ENCODE measurements at regions not wholly inside any gene's neighbourhood (a gene's known extent, or its start where the extent isn't known, plus 50 kb on each side); places are given as distances from the start of the nearest gene placed in this dataset.

DNA sequence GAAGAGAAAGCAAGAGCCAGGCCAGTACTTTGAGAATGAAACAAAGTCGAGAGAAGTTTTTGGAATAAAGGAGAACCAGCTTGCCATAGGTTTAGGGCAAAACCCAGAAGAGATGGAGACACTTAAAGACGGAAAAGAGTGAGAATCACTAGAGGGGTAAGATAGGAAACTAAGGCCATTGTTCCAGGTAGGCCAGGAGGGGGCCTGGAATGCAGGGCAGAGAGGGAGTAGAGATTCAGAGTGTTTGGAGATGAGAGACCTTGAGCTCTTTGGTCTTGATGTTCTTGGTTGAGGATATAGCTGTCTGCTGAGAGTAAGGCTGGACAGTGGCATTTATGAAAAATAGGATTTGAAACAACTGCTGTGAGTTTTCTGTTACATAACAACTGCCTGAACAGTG lies 263.3 kb upstream of the POU2AF2 start:
- DNase-seq (ENCODE audit: low read depth), result no peak

DNA sequence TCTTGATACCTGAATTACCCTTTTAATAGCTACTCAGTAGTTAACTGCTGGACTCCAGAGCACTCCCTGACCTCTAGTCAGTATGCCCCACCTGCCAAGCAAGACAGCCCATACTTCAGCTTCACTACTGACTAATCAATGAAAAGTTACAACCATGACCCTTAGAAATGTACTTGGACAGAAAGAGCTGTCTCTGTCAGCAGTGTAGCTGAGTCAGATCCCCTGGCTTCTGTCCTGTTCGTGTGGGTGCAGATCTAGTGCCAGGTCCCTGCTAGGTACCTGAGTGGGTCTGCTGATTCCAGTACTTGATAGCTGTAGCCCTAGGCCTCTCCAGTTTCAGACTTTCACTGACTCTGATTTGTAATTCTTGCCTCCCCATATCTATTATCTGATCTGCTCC lies 265.8 kb upstream of the POU2AF2 start:
- DNase-seq (ENCODE audit: low read depth), result no peak

DNA sequence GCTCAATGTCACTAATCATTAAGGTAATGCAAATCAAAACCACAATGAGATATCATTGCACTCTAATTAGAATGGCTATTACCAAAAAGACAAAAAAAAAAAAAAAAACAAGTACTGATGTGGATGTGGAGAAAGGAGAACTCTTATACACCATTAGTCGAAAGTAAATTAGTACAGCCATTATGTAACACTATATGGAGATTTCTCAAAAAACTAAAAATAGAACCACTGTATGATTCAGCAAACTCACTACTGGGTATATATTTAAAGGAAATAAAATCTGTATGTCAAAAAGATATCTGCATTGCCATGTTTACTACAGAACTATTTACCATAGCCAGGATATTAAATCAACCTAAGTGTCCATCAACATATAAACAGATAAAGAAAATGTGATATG lies 265.4 kb upstream of the ARHGAP20 start:
- no peak for DNase-seq (ENCODE audit: low read depth)

DNA sequence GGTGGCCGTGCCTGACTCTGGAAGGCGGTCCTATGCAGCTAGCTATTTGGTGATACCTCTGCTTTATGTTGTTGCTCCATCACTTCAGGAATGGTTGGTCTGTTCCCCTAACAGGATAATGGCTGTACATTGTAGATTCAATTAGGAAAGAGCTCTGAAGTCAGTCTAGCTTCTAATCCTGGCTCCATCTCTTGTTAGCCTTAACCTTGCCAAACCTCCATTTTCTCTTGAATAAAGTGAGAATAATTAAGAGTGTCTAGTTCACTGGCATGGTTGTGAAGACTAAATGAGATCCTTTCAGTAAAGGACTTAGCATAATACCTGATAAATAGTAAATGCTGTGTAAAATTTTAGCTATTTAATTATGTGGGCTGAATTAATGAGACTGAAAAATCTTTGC lies 262.5 kb upstream of the ARHGAP20 start:
- DNase-seq (ENCODE audit: low read depth), result no peak

DNA sequence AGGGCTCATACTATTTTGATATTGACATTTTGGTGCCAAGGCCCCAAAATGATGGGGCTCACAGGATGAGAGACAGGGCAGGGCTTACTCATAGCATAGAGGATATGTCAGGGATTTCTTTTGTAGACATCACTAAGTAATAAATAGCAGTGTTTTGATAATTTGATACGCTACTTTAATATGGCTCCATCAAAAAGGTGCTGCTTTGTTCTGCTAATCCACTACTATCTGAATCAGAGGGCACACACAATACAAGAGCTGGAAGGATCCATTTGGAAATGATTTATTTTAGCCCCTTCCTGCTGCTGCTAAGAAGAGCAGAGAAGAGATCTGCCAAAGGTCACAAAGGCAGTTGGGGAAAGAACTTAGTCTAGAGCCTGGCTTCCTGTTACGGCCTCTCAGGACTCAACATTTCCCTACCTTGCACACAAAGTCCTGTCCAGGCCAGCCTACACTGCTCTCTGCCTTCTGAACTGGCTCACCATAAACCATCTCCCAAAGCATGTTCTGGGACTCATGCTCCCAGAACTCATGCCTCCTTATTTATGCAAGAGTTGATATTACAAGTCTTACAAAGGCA lies 261.3 kb upstream of the ARHGAP20 start:
- no peak for DNase-seq (ENCODE audit: low read depth)

DNA sequence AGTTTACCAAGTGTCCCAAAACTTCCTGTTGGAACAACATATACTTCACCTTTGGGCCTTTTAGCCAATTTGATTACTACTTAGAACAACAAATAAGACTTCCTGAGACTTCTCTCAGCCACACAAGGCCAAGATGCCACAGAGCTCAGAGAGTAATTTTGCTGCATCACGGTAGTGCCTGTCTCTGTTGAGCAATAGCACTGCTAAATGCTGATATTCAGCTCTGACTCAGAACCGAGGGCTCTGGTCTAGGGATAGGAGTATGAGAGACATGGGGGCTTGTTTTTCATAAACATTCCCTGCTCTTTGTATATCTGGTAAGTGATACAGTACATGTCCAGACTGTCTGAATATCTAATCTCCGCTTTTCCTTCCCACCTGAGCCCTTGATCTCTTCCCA lies 260.4 kb upstream of the ARHGAP20 start:
- DNase-seq (ENCODE audit: low read depth), result peak; percentile 65

DNA sequence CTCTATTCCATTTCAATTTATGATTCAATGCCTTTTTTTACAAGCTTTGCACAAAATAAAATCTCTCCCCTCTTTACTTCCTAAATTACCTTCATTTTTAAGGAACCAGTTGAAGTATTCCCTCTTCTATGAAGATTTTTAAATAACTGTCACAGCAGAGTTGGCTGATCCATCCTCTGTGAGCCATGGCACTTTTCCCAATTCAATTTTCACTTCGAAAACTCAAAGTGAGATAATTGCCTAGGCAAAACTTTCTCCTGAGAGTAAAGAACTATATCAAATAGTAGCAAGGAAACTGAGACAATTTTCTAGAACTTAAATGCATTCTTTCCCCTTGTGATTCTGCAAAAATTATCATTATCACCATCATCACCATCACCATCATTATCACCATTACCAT lies 259.9 kb upstream of the ARHGAP20 start:
- DNase-seq (ENCODE audit: low read depth), result no peak

DNA sequence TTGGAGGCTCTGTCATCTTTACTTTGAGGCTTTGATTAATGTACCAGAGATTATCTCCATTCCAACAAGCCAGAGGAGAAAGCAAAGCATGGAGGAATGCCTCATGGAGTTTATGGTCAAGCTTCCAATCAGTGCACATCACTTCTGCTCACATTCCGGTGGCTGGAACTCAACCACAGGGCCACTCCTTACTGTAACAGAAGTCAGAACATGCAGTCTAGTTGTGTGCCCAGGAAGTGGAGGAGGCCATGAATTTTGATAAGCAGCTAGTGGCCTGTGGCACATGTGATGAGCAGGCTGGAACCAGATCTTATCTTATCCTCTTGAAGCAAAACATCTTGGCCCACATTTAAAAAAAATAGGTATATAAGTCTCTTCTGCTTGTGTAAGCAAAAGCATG lies 258.9 kb upstream of the ARHGAP20 start:
- DNase-seq (ENCODE audit: low read depth), result peak; percentile 40

DNA sequence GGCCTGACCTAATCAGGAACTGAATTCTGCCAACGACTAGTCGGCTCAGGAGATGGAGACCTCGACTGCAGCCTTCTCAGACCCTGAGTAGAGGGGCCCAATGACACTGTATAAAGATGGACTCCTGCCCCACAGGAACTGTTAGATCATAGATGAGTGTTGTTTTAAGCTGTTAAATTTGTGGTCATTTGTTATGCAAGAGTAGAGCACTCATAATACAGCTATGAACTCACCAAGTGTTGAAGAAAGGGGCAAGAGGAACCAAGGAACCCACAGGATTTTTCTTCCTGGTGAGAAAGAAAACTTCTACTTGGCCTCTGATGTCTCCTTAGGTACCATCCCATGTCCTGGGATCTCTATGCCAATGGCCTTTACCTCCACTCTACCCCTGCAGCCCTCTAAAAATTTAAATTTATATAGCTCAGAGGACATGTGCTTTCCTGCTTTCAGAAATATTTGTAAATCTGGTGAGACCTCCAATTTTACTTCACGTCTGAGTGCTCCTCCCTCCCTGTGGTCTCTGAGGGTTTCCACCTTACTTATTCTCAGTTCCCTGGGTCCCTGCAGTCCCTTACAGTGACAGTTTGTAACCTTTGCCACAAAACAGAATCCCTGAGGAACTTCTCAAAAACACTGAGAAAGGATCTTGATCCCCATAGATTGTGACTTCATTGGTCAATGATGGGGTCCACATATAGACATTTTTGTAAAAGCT lies 256.3 kb upstream of the ARHGAP20 start:
- DNase-seq (ENCODE audit: low read depth), result no peak

DNA sequence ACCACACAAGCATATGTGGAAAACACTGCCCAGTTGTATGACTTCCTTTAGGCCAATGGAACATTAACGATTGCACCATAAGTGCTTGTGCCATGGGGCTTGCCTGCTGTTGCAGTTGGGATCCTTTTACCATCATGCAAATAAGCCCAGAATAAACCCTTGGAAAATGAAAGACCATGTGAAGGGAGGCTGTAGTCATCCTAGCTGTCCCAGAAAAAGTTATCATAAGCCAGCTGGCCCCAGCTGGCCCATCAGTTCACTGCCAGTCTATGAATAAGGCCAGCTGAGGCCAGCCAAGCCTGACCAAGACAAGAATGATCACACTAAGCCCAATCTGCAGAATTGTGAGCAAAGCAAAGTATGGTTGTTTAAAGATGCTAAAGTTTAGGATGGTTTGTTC lies 253.9 kb upstream of the ARHGAP20 start:
- no peak for DNase-seq (ENCODE audit: low read depth)

DNA sequence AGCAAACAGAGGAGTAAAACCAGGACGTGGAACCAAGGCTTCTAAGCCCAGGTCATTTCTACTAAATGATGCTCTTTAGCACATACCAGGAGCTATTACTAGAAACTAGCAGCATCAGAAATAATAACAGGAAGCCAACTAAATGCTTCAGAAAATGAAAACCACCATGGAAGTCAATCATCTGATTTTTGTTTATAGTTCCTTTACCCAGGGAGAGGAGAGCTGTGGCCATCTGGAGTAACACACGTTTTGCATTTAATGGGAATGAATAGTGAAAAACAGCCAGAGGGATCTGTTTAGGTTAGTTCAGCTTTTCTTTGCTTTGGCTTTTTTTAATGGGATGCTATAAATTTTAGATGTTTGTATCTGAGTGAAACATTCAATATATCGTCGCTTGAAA lies 250.7 kb upstream of the ARHGAP20 start:
- DNase-seq (ENCODE audit: low read depth), result no peak

DNA sequence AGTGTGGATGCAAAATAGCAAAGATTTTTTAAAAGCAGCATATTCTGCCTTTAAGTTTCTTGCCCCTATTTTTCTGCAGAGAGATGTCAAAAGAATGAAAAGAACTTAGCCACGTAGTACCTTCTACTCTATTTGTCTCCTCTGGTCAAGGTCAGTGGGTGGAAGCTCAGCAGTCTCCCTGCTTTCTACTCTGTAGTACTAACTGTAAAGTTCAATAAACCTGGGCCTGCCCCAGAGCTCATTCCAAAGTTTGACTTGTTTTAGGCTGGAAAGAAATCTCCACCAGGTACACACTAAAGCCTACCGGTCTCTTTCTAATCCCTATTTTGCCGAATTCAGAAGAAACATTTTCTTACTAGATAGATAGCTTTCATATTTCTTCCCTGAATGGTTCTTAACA lies 247.9 kb upstream of the ARHGAP20 start:
- DNase-seq (ENCODE audit: low read depth), result no peak

DNA sequence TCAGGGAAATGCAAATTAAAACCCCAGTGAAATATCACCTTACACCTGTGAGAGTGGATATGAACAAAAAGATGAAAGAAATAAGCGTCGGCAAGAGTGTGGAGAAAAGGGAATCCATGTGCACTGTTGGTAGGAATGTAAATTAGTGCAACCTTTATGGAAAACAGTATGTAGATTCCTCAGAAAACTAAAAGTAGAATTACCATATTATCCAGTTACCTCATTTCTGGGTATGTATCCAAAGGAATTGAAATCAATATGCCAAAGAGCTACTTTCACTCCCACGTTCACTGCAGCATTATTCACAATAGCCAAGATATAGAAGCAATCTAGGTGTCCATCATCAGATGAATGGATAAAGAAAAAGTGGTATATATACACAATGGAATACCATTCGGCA lies 246.0 kb upstream of the ARHGAP20 start:
- no peak for DNase-seq (ENCODE audit: low read depth)

DNA sequence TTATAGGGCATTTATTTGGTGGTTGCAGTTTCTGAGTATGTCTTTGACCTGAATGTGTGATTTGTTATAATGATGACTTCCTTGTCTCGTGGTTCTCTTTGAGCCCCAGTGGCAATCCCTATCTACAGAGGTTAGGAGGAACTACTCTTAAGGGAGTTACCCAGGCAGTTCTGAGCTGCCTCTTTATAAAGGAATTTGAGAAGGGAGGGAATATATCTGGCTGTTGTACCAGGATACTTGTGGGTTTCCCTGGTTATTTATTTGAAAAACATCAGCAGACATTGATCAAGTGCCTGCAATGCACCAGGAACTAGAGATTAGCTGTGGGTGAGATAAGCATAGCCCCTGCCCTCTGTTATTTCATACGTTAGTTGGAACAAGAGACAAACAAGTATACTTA lies 243.5 kb upstream of the ARHGAP20 start:
- no peak for DNase-seq (ENCODE audit: low read depth)

DNA sequence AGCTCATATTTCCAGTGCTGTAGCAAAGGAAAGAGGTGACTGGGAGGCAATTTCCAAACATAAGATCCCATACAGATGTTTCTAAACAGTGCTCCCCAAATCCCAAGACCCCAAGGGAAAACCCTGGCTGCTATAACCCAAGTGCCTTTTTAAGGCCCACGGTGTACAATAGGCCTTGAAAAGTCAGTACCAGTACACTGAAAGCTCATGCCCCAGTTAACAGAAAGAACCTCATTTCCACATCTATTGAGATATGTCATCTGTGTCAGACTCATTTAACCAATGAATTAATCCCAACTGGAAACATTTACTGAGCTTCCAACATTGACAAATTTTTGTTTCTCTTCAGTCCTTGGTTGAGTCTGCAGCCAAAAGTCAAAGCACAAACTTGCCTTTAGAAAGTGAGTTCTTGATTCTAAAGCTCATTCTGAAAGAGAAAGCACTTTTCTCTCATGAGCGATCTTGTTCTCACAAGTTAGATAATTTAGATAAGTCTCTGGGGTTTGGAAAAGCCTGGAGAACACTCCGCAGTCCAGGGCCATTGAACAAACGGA lies 239.8 kb upstream of the ARHGAP20 start:
- DNase-seq (ENCODE audit: low read depth), result no peak

DNA sequence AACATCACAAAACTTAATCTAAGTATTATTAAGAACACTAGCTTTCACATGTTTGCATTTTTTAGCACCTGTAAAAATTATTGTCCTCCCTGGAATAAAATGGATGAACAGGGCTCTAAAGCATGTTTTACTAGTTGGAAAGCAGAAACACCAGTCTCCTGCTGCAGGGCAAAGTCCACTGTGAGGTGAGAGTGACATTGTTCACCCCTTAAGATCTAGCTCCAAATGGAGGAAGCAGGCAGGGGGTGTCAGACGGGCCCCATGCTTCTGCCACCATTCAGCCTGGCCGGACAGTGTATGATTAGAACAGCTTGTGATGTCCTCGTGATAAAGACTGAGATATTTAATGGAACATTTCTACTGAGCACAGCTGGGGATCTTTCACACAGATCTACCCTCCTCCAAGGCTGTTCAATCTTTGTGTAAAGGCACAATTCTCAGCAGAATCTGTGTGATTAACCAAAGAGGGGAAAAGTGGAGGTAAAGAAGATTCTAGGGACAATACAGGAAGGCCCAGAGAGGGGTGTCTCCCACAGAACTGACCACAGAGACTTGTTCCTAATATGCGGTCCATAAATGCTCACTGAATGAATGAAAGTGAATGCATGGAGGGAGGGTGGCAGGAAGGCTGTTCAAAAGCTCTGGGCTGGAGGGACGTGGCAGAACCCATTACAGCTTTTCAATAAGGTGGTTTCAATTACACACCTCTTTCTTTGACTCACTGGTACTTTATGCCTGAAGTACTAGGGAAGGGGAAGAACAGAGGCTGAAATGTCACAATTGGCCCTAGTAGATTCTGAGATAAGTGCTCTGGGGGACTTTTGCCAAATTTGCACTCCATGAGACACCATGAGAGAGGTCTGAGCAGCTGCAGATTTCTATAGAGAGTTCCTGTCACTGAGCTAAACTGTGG lies 239.1 kb upstream of the ARHGAP20 start:
- no peak for DNase-seq (ENCODE audit: low read depth)

DNA sequence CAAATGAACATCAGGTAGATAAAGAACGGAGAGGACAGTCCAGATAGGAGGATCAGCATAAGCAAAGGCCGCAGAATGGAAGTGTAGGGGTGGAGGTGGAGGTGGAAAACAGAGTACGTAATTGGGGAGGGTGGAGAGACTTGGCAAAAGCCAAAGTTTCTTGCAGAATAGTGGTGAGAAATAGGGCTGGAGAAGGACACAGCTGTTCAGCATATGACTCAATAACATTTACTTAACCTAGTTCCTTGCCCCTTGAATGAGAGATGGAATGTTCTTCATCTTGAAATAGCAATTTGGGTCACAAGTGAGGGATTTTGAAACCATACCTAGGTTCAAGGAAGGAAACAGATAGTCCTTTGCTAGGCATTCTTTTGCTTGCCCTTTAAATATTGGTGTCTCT lies 235.9 kb upstream of the ARHGAP20 start:
- no peak for DNase-seq (ENCODE audit: low read depth)

DNA sequence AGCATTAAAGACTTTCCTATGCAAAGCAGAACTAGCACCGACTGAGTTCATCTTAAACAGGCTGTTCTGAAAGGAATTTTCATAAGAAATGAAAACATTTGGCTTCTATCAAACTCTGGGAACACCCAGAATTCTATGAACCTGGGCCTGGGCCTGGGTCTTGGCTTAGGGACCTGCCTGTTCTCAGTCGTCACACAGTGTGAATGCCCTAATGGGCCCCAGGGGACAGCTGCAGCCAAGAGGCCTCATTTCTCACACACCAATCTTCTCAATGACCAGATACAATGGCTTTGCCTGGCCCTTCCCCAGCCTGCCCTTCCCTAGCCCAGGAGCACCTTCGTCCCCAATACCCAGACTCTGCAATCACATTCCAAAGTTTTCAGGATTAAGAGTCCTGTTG lies 234.9 kb upstream of the ARHGAP20 start:
- DNase-seq (ENCODE audit: low read depth), result no peak

DNA sequence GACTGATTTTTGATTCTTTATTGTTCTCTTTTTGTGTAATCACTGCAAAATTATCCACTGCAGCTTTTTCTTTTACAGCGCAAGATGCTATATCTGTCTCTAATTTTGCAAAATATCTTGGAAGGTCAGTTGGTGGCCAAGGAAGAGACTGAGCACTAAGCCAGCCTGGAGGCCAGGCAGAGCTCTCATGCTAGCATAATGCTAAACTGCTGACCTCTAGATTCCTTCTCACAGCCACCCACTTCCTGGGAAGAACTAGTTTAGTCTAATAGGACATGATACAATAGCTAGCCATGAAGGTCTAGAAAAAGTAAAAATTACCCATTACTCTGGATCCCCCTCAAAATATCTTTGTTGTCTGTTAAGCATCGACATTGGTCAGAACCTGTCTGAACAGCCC lies 227.2 kb upstream of the ARHGAP20 start:
- no peak for DNase-seq (ENCODE audit: low read depth)

DNA sequence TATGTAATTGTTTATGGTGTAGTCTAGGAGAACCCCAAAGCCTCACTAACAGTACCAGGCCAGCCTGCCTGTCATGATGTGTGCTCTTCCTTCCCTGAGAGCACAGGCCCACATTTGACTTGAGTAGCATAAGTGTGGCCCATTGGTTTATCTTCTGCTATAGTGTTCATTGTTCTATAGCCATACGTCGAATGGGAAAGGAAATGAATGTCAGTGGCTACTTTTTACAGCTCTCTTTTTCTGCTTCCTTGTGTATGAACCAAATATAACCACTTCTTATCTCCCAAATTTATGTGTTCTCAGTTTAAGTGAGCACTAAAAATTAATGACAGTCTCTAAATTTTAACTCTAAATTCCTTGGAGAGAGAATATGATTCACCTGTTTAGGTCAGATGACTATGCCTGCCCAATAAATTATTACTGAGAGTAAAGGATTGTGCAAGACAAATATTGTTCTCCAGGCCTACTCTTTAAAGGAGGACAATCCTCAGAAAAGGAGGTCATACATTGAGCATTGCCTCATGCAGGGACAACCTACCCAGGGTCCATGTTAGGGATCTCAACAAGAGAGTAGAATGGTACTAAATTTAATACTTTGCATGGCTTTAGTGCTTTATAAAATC lies 222.9 kb upstream of the ARHGAP20 start:
- no peak for DNase-seq (ENCODE audit: low read depth)

DNA sequence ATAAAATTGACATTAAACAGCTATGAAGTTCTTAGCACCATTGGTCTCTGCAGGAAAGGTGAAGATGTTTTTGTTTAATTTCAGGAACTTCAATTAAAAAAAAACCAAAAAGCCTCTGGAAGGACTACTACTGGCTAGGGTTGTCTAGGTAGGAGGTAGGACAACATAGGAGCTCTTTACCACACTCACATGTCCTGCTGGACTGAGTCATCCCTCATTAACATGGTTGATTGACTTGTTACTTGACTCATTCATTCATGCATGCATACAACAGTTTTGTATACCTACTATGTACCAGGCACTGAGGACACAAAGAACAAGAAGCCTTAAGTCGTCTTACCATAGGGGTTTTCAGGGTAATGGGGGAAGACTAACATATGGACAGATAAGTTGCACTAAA lies 216.9 kb upstream of the ARHGAP20 start:
- DNase-seq (ENCODE audit: low read depth), result no peak

DNA sequence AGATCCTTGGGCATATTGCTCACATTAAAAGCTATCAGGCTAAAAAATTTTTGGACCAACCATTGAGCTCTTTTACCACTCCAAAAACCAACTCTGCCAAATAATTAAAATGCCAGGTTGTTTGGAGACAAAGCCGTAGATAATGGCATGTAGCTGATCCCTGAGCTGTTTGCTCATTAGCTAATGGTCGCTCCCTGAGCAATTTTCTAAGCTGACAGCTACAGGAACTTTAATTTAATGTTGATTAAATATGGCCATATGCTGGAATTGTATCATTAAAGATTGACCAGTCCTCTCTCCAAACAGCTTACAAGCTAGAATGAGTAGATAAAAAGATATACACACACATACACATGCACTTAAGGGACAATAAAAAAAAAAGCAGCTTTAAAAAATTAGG lies 216.2 kb upstream of the ARHGAP20 start:
- no peak for DNase-seq (ENCODE audit: low read depth)
